Endothelial cell of umbilical vein (primary cell): ENCODE measurements at regions not wholly inside any gene's neighbourhood (a gene's known extent, or its start where the extent isn't known, plus 50 kb on each side); places are given as distances from the start of the nearest gene placed in this dataset.

Experiments
- BruUV-seq: library from RNA; stranded (reverse); fragments of 400-500 nt; replicated peaks from 2 replicates; lab custom pipeline; 2021; lab: Mats Ljungman, UMichigan
- CTCF ChIA-PET: fragments of 300-600, 350-600 bp; sonication (Branson Sonifier 250); formaldehyde crosslinking; loops from one replicate; lab custom pipeline; 2021; ENCODE audit warnings: antibody characterized with exemption, inconsistent platforms; lab: Charles Lee
- POLR2A ChIA-PET: fragments of 300-600, 350-600 bp; sonication (Branson Sonifier 250); formaldehyde crosslinking; loops from one replicate; lab custom pipeline; 2021; ENCODE audit warnings: antibody characterized with exemption, inconsistent platforms; lab: Charles Lee
- DNase-seq: peaks from one replicate; pipeline ENCODE4 v3.0.0-alpha.2; 2011; ENCODE audit warnings: low read depth, low spot score
- FAIRE-seq: peaks from 2 replicates; lab custom pipeline; 2011; peaks lifted over from hg19 to GRCh38; lab: Jason Lieb, UNC
- H2AFZ ChIP-seq: 2 replicates; pipeline ENCODE4 v1.6.0; 2012; ENCODE audit warnings: low read depth, low read length, control low read depth, inconsistent platforms
- H3K27ac ChIP-seq: 2 replicates; pipeline ENCODE4 v1.5.1; 2011; ENCODE audit warnings: low read depth, mild to moderate bottlenecking, control low read depth, low read length, moderate library complexity; ENCODE audit not compliant: insufficient read depth
- H3K27me3 ChIP-seq, 2 experiments: 2 replicates each; pipeline versions ENCODE4 v1.6.0 to v1.6.1; 2011; ENCODE audit warnings: low read length in 2 of 2, mixed read lengths in 1 of 2; ENCODE audit not compliant: control insufficient read depth in 2 of 2, insufficient read depth in 2 of 2
- H3K36me3 ChIP-seq, 2 experiments: 2 replicates in 1 of 2; 3 replicates in 1 of 2; pipeline ENCODE4 v1.5.1; 2011; ENCODE audit warnings: low read length in 2 of 2, mild to moderate bottlenecking in 1 of 2, moderate library complexity in 1 of 2; ENCODE audit not compliant: control insufficient read depth in 2 of 2, insufficient read depth in 2 of 2; ENCODE audit errors: extremely low read depth in 1 of 2
- H3K4me1 ChIP-seq: 3 replicates; pipeline ENCODE4 v1.5.1; 2011; ENCODE audit warnings: mild to moderate bottlenecking, low read length; ENCODE audit not compliant: control insufficient read depth, insufficient read depth; ENCODE audit errors: extremely low read depth
- H3K4me2 ChIP-seq: 2 replicates; pipeline ENCODE4 v1.6.1; 2011; ENCODE audit warnings: low read length, control low read depth, mixed read lengths; ENCODE audit not compliant: insufficient read depth
- H3K4me3 ChIP-seq, 3 experiments: fragments of 200-600 bp in 1 of 3; sonication (generic), shearing (Covaris generic) in 1 of 3; replicated peaks in 1 of 3; 2 replicates each; pipeline ENCODE4 v1.5.1; 2011 to 2016; ENCODE audit warnings: control low read depth in 3 of 3, low read length in 3 of 3, mild to moderate bottlenecking in 2 of 3, inconsistent platforms in 1 of 3, low read depth in 1 of 3, moderate library complexity in 1 of 3; ENCODE audit not compliant: insufficient read depth in 1 of 3
- H3K79me2 ChIP-seq: 2 replicates; pipeline ENCODE4 v1.6.0; 2012; ENCODE audit warnings: low read length, inconsistent platforms; ENCODE audit not compliant: control insufficient read depth, insufficient read depth
- H3K9ac ChIP-seq: replicated peaks from 2 replicates; pipeline ENCODE3; 2011; ENCODE audit warnings: low read length, control low read depth; ENCODE audit not compliant: insufficient read depth; ENCODE audit errors: extremely low read depth
- H3K9me1 ChIP-seq: replicated peaks from 3 replicates; pipeline ENCODE4 v1.6.0; 2011; ENCODE audit warnings: mild to moderate bottlenecking, low read length; ENCODE audit not compliant: control insufficient read depth, insufficient read depth; ENCODE audit errors: extremely low read depth
- H3K9me3 ChIP-seq: replicated peaks from 2 replicates; pipeline ENCODE4 v1.5.1; 2012; ENCODE audit warnings: low read length, inconsistent platforms; ENCODE audit not compliant: control insufficient read depth, insufficient read depth
- H4K20me1 ChIP-seq: replicated peaks from 2 replicates; pipeline ENCODE3; 2011; ENCODE audit warnings: mild to moderate bottlenecking, low read length; ENCODE audit not compliant: control insufficient read depth, insufficient read depth; ENCODE audit errors: extremely low read depth
- CTCF ChIP-seq, 2 donors: IDR thresholded peaks; 1 replicate in 1 of 2; 2 replicates in 1 of 2; pipeline ENCODE4 v1.5.1; 2011; ENCODE audit warnings: low read length in 2 of 2, mild to moderate bottlenecking in 2 of 2, moderate library complexity in 2 of 2, control low read depth in 1 of 2, inconsistent platforms in 1 of 2, low read depth in 1 of 2; ENCODE audit not compliant: insufficient read depth in 1 of 2; ENCODE audit errors: extremely low read depth in 1 of 2
- FOS ChIP-seq: IDR thresholded peaks from 2 replicates; pipeline ENCODE4 v1.6.1; 2011; ENCODE audit warnings: mild to moderate bottlenecking, low read length, moderate library complexity, borderline replicate concordance; ENCODE audit not compliant: insufficient read depth
- JUN ChIP-seq: IDR thresholded peaks from 2 replicates; pipeline ENCODE4 v1.6.1; 2011; ENCODE audit warnings: borderline replicate concordance, low read depth; ENCODE audit not compliant: insufficient read length, insufficient read depth
- MYC ChIP-seq: IDR thresholded peaks from one replicate; pipeline ENCODE4 v1.6.1; 2011; ENCODE audit warnings: mild to moderate bottlenecking, low read depth, low read length
- POLR2A ChIP-seq: IDR thresholded peaks from 2 replicates; pipeline ENCODE4 v1.6.1; 2012; ENCODE audit warnings: low read depth, mild to moderate bottlenecking, control low read depth, low read length
- POLR2AphosphoS5 ChIP-seq: IDR thresholded peaks from 2 replicates; pipeline ENCODE4 v1.6.1; 2012; ENCODE audit warnings: low read depth, mild to moderate bottlenecking, control low read depth, low read length, moderate library complexity; ENCODE audit not compliant: insufficient read depth
- dilution Hi-C: fragments of 300-500 bp; cut with MboI; formaldehyde crosslinking; loops from one replicate; pipeline ENCODE4 v1.15.0; 2019; ENCODE audit warnings: low sequenced_read_pairs; ENCODE audit not compliant: extremely low pct_ligation_motif_present
- intact Hi-C: fragments of 100-400 bp; cut with micrococcal nuclease; formaldehyde crosslinking; loops from one replicate; pipeline ENCODE4 v1.10.0; 2022

GRCh38 chr14:30235485-30235884 is 307.8 kb upstream of the PRKD1 start:
- no peak for DNase-seq
- dilution Hi-C loops, result no loop called here
- Histone ChIP-seq H2AFZ (no peak overlapping the region), H3K27me3 (no peaks in the 10 kb centered on the region), H3K36me3 (no peaks in the 10 kb centered on the region), H4K20me1 (no peaks in the 10 kb centered on the region), H3K79me2 (no peaks in the 10 kb centered on the region), H3K4me1 (no peaks in the 10 kb centered on the region), H3K4me3 (no peak overlapping the region), H3K9me1 (no peaks in the 10 kb centered on the region), H3K4me2 (no peak overlapping the region), H3K9me3 (no peaks in the 10 kb centered on the region), H3K9ac (no peak overlapping the region), H3K27ac (no peak overlapping the region)
- ChIA-PET CTCF (interaction anchor here (1.3 kb wide), 1 partner anchor 35 kb away, joined by 6 read pairs; no protein-coding TSS in a partner anchor), POLR2A (no interaction called here)
- no TSS peak for BruUV-seq
- TF ChIP-seq JUN (no peak), FOS (no peak), POLR2AphosphoS5 (no peak)
- FAIRE-seq, result no peak
- intact Hi-C loops, result no loop called here

GRCh38 chr14:30238936-30239335 is 311.3 kb upstream of the PRKD1 start:
- BruUV-seq, result no TSS peak
- Histone ChIP-seq H3K27me3 (no peaks in the 10 kb centered on the region), H3K4me2 (no peak overlapping the region), H3K9ac (no peak overlapping the region), H2AFZ (no peak overlapping the region), H4K20me1 (no peaks in the 10 kb centered on the region), H3K36me3 (no peaks in the 10 kb centered on the region), H3K4me1 (no peaks in the 10 kb centered on the region), H3K4me3 (no peak overlapping the region), H3K27ac (no peak overlapping the region), H3K79me2 (no peaks in the 10 kb centered on the region), H3K9me1 (no peaks in the 10 kb centered on the region), H3K9me3 (no peaks in the 10 kb centered on the region)
- ChIA-PET POLR2A (no interaction called here), CTCF (interaction anchor here (0.8 to 2.1 kb wide), 3 partner anchors 25 to 54 kb away, joined by 4 to 12 read pairs (median 5); no protein-coding TSS in a partner anchor)
- intact Hi-C loops (no loop called here), dilution Hi-C loops (no loop called here)
- no peak for FAIRE-seq
- no peak for DNase-seq
- TF ChIP-seq MYC (no peak), CTCF (IDR thresholded peaks at IDR 0.05; ENCODE audit: extremely low read depth in 1 of 2, insufficient read depth in 1 of 2, low read depth in 1 of 2, low read length in 2 of 2) (no peak), POLR2AphosphoS5 (no peak), POLR2A (no peak)
